OCI-LY7 (cell line): ENCODE measurements at regions not wholly inside any gene's neighbourhood (a gene's known extent, or its start where the extent isn't known, plus 50 kb on each side); places are given as distances from the start of the nearest gene placed in this dataset.

Source experiments
- BruUV-seq: library from RNA; stranded (reverse); fragments of 400-500 nt; replicated peaks from 2 replicates; lab custom pipeline; 2021; lab: Mats Ljungman, UMichigan
- CTCF ChIA-PET: fragments of 300-600 bp; sonication (Branson Sonifier 250); formaldehyde crosslinking; loops from one replicate; lab custom pipeline; 2022; ENCODE audit warnings: antibody characterized with exemption; ENCODE audit not compliant: unreplicated experiment; lab: Charles Lee
- POLR2A ChIA-PET: fragments of 300-600 bp; sonication (Branson Sonifier 250); formaldehyde crosslinking; loops from one replicate; lab custom pipeline; 2022; ENCODE audit warnings: antibody characterized with exemption; lab: Charles Lee
- DNase-seq: peaks from one replicate; pipeline ENCODE4 v3.0.0-alpha.2; 2015; ENCODE audit warnings: low spot score
- H2AFZ ChIP-seq: fragments of 200-600 bp; sonication (generic), shearing (Covaris generic); 2 replicates; pipeline ENCODE4 v1.6.1; 2014; ENCODE audit warnings: mild to moderate bottlenecking, antibody characterized with exemption, low read length, moderate library complexity
- H3K27ac ChIP-seq: fragments of 200-600 bp; sonication (generic); 2 replicates; pipeline ENCODE4 v1.5.1; 2014; ENCODE audit warnings: mixed run types, low read depth, mild to moderate bottlenecking, moderate library complexity, low read length, inconsistent platforms; ENCODE audit not compliant: poor library complexity, severe bottlenecking
- H3K36me3 ChIP-seq: fragments of 200-600 bp; sonication (generic); 2 replicates; pipeline ENCODE4 v1.6.1; 2014; ENCODE audit warnings: mild to moderate bottlenecking, antibody characterized with exemption, low read length, moderate library complexity, mixed read lengths; ENCODE audit not compliant: insufficient read depth
- H3K4me1 ChIP-seq: fragments of 200-600 bp; sonication (generic); 2 replicates; pipeline ENCODE4 v1.5.1; 2014; ENCODE audit warnings: mild to moderate bottlenecking, low read length; ENCODE audit not compliant: insufficient read depth, poor library complexity, severe bottlenecking
- H3K4me2 ChIP-seq: fragments of 200-600 bp; sonication (generic); 2 replicates; pipeline ENCODE4 v1.6.1; 2014; ENCODE audit warnings: mild to moderate bottlenecking, low read length
- H3K4me3 ChIP-seq: fragments of 200-600 bp; sonication (generic); 2 replicates; pipeline ENCODE4 v1.5.1; 2014; ENCODE audit warnings: mild to moderate bottlenecking, low read depth, low read length; ENCODE audit not compliant: poor library complexity, severe bottlenecking
- H3K79me2 ChIP-seq: fragments of 200-600 bp; sonication (generic); 2 replicates; pipeline ENCODE4 v1.6.1; 2016; ENCODE audit warnings: low read depth, mild to moderate bottlenecking, low read length, moderate library complexity, mixed read lengths; ENCODE audit not compliant: insufficient read depth
- H3K9me2 ChIP-seq: fragments of 200-600 bp; sonication (generic); 2 replicates; pipeline ENCODE4 v1.6.1; 2016; ENCODE audit warnings: mild to moderate bottlenecking, low read length, mixed read lengths; ENCODE audit not compliant: insufficient read depth
- H3K9me3 ChIP-seq: fragments of 200-600 bp; sonication (generic); 2 replicates; pipeline ENCODE4 v1.6.1; 2014; ENCODE audit warnings: mild to moderate bottlenecking, mixed run types, low read length, mixed read lengths
- H4K20me1 ChIP-seq: fragments of 200-600 bp; sonication (generic); 2 replicates; pipeline ENCODE4 v1.6.1; 2014; ENCODE audit warnings: mild to moderate bottlenecking, antibody characterized with exemption, low read length, moderate library complexity, mixed read lengths; ENCODE audit not compliant: insufficient read depth
- EZH2phosphoT487 ChIP-seq: fragments of 200-600 bp; sonication (generic); IDR thresholded peaks from 2 replicates; pipeline ENCODE4 v1.6.1; 2018; ENCODE audit warnings: low read depth, borderline replicate concordance, mild to moderate bottlenecking, mixed run types, antibody characterized with exemption, low read length, moderate library complexity, mixed read lengths
- intact Hi-C: fragments of 100-400 bp; cut with micrococcal nuclease; formaldehyde crosslinking; loops from one replicate; pipeline ENCODE4 v1.10.0; 2022; ENCODE audit not compliant: unreplicated experiment
- TF ChIP-seq, protein P1 (sequence below): fragments of 200-600 bp; sonication (generic); conservative IDR thresholded peaks from 2 replicates; pipeline ENCODE4 v1.5.1; 2014; ENCODE audit warnings: mild to moderate bottlenecking, antibody characterized with exemption, low read length, moderate library complexity, mixed read lengths

DNA sequence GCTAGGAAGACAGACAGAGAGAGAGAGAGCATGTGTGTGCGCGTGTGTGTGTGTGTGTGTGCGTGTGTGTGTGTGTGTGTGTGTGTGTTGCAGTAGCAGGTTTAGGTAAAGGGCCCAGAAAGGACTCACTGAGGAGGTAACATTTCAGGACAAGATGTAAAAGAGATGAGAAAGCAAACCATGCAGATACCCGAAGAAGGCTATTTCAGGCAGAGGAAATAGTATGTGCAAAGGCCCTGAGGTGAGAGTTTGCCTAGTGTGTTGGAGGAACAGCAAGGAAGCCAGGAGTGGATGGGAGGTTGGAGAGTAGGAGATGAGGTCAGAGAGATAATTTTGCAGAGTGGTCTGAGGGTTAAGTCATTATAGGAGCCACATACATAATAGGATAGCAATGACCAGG is 754.3 kb upstream of the TBX3 start:
- H3K4me2 ChIP-seq = no peak overlapping the region
- intact Hi-C loops = no loop called here
- TF ChIP-seq, protein P1, sequence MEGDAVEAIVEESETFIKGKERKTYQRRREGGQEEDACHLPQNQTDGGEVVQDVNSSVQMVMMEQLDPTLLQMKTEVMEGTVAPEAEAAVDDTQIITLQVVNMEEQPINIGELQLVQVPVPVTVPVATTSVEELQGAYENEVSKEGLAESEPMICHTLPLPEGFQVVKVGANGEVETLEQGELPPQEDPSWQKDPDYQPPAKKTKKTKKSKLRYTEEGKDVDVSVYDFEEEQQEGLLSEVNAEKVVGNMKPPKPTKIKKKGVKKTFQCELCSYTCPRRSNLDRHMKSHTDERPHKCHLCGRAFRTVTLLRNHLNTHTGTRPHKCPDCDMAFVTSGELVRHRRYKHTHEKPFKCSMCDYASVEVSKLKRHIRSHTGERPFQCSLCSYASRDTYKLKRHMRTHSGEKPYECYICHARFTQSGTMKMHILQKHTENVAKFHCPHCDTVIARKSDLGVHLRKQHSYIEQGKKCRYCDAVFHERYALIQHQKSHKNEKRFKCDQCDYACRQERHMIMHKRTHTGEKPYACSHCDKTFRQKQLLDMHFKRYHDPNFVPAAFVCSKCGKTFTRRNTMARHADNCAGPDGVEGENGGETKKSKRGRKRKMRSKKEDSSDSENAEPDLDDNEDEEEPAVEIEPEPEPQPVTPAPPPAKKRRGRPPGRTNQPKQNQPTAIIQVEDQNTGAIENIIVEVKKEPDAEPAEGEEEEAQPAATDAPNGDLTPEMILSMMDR = no peak
- TF ChIP-seq EZH2phosphoT487 = no peak
- DNase-seq = no peak
- no peak overlapping the region for H3K4me3 ChIP-seq
- H3K4me1 ChIP-seq = no peaks in the 10 kb centered on the region
- no peaks in the 10 kb centered on the region for H3K9me3 ChIP-seq
- H3K36me3 ChIP-seq = no peaks in the 10 kb centered on the region
- H2AFZ ChIP-seq = no peak overlapping the region
- POLR2A ChIA-PET = no interaction called here
- CTCF ChIA-PET = no interaction called here
- no TSS peak for BruUV-seq
- H3K27ac ChIP-seq = no peak overlapping the region
- H4K20me1 ChIP-seq = no peaks in the 10 kb centered on the region
- no peaks in the 10 kb centered on the region for H3K79me2 ChIP-seq
- H3K9me2 ChIP-seq = no peaks in the 10 kb centered on the region

DNA sequence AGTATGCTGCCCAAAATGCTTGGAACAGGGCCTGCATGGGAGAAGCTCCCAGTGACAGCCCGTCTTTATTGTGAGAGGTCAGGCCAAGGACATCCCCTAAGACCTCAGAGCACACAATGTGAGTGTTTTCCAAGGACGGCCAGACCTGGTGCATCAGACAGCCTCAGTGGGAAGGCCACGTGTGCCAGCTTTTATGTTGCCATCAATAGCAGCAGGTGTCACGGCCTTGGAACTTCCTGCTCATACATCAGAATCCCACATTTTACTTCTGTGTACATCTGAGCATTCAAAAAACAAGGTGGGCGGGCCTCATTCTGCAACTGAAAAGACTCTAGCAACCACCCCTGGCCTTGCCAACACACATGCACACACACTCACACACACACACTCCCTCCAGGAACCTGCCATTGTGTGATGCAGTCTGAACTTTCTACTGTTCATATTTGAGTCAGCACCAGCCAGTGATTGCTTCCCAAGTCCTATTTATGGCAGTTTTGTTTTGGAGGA is 753.1 kb upstream of the TBX3 start:
- Histone ChIP-seq H3K4me3 (no peak overlapping the region), H3K27ac (no peak overlapping the region), H2AFZ (no peak overlapping the region), H3K9me3 (no peaks in the 10 kb centered on the region), H3K4me1 (no peaks in the 10 kb centered on the region), H3K79me2 (no peaks in the 10 kb centered on the region), H3K9me2 (no peaks in the 10 kb centered on the region), H4K20me1 (no peaks in the 10 kb centered on the region), H3K36me3 (no peaks in the 10 kb centered on the region), H3K4me2 (no peak overlapping the region)
- CTCF ChIA-PET = no interaction called here
- no peak for DNase-seq
- intact Hi-C loops = no loop called here
- TF ChIP-seq, protein P1 = no peak
- no peak for TF ChIP-seq EZH2phosphoT487
- POLR2A ChIA-PET = no interaction called here
- BruUV-seq = no TSS peak

DNA sequence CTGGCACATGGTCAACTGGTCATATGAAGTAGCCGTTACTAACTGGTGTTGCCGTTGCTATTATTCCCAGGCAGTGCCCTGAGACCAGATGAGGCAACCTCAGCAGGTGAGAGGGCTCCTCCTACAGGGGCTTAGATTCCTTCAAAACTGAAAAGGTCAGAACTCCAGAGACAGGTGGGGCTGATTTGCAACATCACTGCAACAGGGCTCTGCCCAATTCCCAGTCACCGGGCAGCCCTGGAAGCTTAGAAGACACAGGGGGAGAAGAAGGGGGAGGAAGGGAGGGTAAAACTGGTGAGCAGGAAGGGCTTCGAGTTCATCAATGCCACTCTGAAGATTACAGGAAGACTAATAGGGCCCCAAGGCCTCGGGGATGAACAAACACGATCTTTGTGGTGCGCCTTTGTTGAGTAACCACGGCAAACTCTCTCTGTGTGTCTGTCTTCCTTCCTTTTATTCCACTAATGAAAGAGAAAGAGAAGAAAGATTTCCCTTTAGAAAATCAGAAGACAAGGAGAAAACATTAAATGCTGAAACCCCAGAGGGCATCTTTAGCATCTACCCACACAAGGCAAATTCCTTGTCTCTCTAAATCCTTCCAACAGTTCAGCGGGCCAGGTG is 749.1 kb upstream of the TBX3 start:
- ChIA-PET POLR2A (interaction anchor here (0.7 kb wide), 1 partner anchor 215 kb away, joined by 3 read pairs; no protein-coding TSS in a partner anchor), CTCF (no interaction called here)
- H3K27ac ChIP-seq = no peak overlapping the region
- no peak overlapping the region for H3K4me2 ChIP-seq
- no peaks in the 10 kb centered on the region for H4K20me1 ChIP-seq
- intact Hi-C loops = no loop called here
- no peaks in the 10 kb centered on the region for H3K4me1 ChIP-seq
- H3K9me3 ChIP-seq = no peaks in the 10 kb centered on the region
- H3K79me2 ChIP-seq = no peaks in the 10 kb centered on the region
- no peak for DNase-seq
- H3K9me2 ChIP-seq = no peaks in the 10 kb centered on the region
- no TSS peak for BruUV-seq
- no peak overlapping the region for H2AFZ ChIP-seq
- no peak overlapping the region for H3K4me3 ChIP-seq
- TF ChIP-seq EZH2phosphoT487 = no peak
- TF ChIP-seq, protein P1 = no peak
- H3K36me3 ChIP-seq = no peaks in the 10 kb centered on the region
